LHCN-M2 (cell line): ENCODE measurements at regions not wholly inside any gene's neighbourhood (a gene's known extent, or its start where the extent isn't known, plus 50 kb on each side); places are given as distances from the start of the nearest gene placed in this dataset.
"Not testable (repeated sequence)": the region's sequence is repeated elsewhere in the genome, so short reads cannot be mapped to it uniquely, and the experiment has no call there.

Experiments
- DNase-seq: peaks from one replicate; pipeline ENCODE4 v3.0.0-alpha.2; 2012; ENCODE audit warnings: low read depth

DNA sequence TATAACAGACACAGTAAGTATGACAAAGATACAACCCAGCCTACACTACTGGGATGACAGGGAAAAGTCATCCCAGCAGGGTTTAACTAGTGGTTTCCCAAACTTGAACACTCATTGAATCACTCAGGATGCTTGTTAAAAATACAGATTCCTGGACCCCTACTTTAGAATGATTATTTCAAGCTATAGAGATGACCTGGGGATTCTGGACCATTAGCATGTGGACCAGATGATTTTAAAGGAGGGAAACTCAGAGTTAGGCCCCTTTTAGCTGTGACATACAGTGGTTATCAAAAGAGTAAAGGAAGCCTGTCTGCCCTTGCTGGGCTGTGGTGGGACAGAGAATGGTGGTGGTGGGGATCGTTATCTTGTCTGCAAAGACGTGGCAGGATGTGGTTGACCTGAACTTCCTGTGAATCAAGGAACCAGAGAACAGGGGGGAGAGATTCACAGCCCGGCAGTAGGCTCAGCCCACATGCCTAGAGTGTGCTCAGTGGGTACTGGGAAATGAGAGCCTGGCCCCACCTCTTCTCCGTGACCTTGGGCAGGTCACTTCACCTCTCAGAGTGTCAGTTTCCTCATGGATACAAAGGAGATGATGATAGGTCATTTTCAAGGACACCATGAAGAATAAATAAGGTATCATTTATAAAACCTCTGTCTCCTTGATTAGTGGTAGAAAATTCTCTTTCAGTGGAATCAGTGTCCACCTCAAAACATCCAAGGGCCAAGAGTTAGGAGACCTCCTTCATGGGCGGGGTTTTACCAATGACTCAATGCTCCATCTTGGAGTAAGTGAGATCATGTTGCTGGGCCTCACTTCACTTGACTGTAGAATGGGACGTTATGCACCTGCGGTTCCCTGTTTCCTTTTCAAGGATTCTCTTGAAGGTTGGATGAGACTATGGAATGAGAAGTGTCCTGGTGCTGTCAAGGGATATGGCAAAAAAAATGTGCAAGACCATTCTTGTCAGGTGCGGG is 306.5 kb downstream of the RPLP1 start:
- DNase-seq: peak; percentile 30

DNA sequence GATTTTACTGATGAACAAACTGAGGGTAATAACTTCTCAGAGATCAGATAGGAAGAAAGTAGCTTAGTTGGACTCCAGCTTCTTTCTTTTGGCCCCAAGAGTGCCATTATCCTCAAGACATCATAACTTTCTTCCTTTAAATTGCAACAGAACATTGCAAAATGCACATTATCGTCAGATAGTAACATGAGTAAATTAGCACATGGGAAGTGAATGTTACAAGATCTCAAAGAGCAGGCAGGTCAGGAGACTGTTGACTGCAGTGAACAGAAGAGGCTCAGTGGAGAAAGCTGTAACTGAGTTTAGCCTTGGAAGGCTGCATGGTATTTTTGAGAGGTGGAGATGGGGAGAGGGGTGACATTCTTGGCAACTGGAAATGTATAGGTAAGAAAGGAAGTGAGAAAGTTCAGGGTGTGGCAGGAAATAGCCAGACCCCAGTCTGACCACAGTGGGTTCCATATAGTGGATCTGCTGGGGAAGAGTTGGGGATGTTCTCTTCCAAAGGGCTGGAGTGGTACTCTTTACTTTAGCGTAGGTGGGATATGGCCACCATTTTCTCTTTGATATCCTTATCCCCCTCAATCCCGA is 307.7 kb downstream of the RPLP1 start:
- peak; percentile 62 for DNase-seq

DNA sequence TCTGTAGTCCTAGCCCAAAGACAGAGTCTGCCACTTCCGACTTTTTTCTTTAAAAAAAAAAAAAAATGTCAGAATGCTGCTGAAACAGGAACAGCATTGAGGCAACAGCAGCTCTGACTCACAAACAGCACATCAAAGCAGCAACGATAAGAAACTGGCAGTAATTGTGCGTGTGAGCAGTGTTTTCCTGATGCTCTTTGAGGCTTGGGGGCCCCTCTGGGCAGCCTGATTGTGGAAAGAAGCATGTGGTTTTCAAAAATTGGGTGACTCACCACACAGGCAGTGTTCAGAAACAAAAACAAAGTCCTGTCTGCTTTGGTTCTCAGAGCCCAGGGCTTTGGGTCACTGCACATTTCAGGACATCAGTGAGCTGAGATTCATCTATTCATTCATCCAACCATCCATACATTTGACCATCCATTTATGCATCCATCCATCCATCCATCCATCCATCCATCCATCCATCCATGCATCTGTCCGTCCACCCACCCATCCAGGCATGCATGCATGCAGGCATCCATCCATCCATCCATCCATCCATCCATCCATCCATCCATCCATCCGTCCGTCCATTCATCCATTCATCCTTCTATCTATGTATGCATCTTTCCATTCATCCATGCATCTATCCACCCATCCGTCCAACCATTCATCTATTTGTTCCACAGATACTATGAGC is 308.4 kb downstream of the RPLP1 start:
- DNase-seq: peak; percentile 99

DNA sequence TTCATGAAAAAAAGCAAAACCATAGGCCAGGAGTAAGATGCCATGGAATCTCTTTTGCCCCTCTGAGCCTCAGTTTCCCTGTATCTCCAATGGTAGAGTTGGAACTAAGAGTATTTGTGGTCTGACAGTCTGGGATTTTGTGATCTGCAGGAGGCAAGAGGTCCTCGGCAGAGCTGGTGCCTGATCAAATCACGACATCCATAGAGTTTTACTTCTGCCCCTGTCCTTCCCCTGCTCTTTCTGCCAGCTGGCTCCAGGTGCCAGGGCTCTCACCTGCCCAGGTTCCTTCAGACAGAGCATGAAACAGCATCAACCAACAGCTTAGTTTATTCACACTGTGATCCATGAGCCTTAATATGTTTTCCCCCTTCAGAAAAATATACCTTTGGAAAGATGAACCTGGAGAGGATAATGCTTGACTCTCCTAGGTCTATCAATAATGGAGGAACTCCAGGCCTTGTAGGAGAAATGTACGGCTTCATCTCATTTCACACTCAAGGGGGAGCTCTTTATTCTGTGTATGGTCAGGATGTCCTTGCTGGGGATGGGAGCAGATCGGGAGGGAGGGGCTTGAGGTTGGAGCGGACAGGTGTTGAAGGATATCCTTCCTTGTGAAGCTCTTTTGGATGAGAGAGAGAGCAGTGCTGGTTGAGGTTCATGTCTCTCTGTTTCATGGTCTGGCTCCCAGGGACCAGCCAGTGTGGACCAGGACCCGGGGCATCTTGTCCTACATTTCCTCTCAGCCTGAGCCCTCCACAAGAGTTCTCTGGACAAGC is 309.9 kb downstream of the RPLP1 start:
- DNase-seq: peak; percentile 18

- DNase-seq: no peak
These were observed 311.2 kb downstream of the RPLP1 start for GRCh38 chr15:69763831-69764230.

DNA sequence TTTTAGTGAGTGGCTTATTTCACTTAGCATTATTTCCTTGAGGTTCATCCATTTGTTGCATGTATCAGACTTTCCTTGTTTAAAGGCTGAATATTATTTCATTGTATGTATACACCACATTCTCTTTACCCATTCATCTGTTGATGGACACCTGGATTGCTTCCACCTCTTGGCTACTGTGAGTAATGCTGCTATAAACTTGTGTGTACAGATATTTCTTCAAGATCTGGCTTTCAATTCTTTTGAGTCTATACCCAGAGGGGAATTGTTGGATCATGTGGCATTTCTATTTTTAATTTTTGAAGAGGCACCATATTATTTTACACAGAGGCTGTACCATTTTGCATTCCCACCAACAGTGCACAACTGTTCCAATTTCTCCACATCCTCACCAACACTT is 313.5 kb downstream of the RPLP1 start:
- no peak for DNase-seq

GRCh38 chr15:69767191-69767590 is 314.6 kb downstream of the RPLP1 start:
- no peak for DNase-seq

DNA sequence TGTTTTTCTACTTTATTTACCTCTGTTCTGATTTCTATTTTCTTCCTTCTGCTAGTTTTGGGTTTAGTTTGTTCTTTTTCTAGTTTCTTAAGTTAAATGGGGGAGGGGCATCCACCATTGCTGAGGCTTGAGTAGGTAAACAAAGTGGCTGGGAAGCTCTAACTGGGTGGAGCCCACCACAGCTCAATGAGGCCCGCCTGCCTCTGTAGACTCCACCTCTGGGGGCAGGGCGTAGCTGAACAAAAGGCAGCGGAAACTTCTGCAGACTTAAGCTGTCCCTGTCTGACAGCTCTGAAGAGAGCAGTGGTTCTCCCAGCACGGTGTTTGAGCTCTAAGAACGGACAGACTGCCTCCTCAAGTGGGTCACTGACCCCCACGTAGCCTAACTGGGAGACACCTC is 316.7 kb downstream of the RPLP1 start:
- DNase-seq: not testable (repeated sequence)

DNA sequence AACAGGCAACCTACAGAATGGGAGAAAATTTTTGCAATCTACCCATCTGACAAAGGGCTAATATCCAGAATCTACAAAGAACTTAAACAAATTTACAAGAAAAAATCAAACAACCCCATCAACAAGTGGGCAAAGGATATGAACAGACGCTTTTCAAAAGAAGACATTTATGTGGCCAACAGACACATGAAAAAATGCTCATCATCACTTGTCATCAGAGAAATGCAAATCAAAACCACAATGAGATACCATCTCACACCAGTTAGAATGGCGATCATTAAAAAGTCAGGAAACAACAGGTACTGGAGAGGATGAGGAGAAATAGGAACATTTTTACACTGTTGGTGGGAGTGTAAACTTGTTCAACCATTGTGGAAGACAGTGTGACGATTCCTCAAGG is 321.6 kb downstream of the RPLP1 start:
- not testable (repeated sequence) for DNase-seq

DNA sequence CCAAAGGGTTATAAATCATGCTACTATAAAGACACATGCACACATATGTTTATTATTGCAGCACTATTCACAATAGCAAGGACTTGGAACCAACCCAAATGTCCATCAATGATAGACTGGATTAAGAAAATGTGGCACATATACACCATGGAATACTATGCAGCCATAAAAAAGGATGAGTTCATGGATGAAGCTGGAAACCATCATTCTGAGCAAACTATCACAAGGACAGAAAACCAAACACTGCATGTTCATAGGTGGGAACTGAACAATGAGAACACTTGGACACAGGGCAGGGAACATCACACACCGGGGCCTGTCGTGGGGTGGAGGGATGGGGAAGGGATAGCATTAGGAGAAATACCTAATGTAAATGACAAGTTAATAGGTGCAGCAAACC is 322.1 kb downstream of the RPLP1 start:
- not testable (repeated sequence) for DNase-seq

DNA sequence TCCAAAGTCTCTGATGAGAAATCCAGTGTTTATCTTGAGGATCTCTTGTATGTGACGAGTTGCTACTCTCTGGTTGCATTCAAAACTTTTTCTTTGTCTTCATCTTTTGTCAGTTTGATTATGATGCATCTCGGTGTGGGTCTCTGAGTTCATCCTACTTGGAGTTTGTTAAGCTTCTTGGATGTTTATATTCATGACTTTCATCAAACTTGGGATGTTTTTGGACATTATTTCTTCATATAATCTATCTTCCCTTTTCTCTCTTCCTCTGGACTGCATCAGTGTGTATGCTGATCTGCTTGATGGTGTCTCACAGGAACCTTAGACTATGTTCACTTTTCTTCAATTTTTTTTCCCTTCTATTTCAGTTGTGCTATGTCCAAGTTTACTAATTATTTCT is 320.4 kb downstream of the TLE3 start:
- DNase-seq: no peak

GRCh38 chr15:69780374-69780773 is 317.3 kb downstream of the TLE3 start:
- DNase-seq: no peak

DNA sequence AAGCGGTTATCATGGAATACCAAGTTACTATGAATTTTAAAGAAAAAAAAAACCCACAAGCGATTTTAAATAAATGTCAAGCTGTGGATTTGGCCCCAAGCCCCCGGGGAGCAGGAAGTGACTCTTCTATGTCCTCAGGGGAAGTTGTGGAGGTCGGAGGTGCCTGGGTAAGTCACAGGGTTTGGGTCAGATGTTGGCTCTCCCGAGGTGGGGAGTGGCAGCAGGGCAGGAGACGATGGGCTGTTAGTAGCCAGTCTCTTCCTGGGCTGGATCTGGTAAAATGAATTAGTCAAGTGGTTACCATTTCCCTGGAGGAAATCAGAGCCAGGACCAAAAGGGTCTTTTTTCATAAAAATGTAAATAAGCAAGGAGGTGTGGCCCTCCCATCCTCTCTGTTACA is 316.7 kb downstream of the TLE3 start:
- DNase-seq: no peak

- no peak for DNase-seq
These were observed 316.1 kb downstream of the TLE3 start for GRCh38 chr15:69781411-69782125.

- no peak for DNase-seq
These were observed 315.5 kb downstream of the TLE3 start for GRCh38 chr15:69782139-69782658.

GRCh38 chr15:69782809-69783208 is 314.9 kb downstream of the TLE3 start:
- no peak for DNase-seq

GRCh38 chr15:69783211-69783610 is 314.5 kb downstream of the TLE3 start:
- no peak for DNase-seq

- DNase-seq: peak; percentile 14
These were observed 312.7 kb downstream of the TLE3 start for GRCh38 chr15:69784798-69785566.

- DNase-seq: no peak
These were observed 311.5 kb downstream of the TLE3 start for GRCh38 chr15:69786136-69786701.

DNA sequence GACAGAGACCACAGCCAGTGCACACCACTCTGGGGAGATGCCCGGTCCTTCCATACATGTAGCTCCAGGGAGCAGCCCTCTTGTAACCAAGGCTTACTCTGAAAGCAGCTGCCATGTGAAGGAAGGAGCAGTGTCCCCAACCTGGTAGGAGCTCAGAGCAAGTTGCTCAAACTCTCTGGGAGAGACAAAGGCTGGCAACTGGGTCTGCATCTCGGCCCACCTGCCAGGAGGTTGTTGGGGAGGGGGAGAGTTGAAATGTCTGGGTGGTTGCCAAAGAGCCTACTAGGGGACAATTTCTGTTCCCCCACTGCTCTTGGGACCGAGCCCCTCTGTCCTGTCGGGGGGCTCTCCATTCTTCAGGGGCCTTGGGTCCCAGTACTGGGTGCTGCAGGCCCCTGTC is 309.9 kb downstream of the TLE3 start:
- DNase-seq: no peak
